Coronary artery (tissue), 2 donors: ENCODE measurements at regions not wholly inside any gene's neighbourhood (a gene's known extent, or its start where the extent isn't known, plus 50 kb on each side); places are given as distances from the start of the nearest gene placed in this dataset.
A peak's percentile ranks its signal among the peaks of the same experiment; 100 is the strongest.

Experiments used
- DNase-seq: peaks from one replicate; pipeline ENCODE4 v3.0.0-alpha.2; 2017; ENCODE audit warnings: low spot score
- H3K27ac ChIP-seq, 2 donors: fragments of 200-600 bp; sonication (generic); one replicate each; pipeline ENCODE4 v1.5.1; 2016 to 2019
- H3K4me3 ChIP-seq: fragments of 200-600 bp; sonication (generic); 2 replicates; pipeline ENCODE4 v1.5.1; 2016; ENCODE audit warnings: mild to moderate bottlenecking, moderate library complexity
- TF ChIP-seq, protein P1 (sequence below): fragments of 200-600 bp; sonication (generic); IDR thresholded peaks from one replicate; pipeline ENCODE4 v1.5.1; 2019; ENCODE audit warnings: antibody characterized with exemption

DNA sequence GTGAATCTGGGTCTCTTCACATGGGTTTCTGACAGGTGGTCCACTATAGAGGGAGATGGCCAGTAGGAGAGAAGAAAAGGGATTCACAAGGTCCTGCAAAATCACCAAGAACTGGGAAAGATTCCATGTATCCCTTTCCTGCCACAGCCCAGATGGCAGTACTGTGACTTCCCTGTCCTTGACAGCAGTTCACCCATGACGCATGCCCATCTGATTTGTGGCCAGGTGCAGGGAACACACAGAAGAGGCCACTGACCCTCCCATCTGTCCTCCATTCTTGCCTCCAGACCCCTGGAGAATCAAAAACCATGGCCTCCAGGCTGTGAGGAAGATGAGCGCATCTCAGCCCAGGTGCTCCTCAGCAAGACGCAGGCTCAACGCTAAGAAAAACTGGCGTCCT lies 183.1 kb upstream of the RREB1 start:
- TF ChIP-seq, protein P1, sequence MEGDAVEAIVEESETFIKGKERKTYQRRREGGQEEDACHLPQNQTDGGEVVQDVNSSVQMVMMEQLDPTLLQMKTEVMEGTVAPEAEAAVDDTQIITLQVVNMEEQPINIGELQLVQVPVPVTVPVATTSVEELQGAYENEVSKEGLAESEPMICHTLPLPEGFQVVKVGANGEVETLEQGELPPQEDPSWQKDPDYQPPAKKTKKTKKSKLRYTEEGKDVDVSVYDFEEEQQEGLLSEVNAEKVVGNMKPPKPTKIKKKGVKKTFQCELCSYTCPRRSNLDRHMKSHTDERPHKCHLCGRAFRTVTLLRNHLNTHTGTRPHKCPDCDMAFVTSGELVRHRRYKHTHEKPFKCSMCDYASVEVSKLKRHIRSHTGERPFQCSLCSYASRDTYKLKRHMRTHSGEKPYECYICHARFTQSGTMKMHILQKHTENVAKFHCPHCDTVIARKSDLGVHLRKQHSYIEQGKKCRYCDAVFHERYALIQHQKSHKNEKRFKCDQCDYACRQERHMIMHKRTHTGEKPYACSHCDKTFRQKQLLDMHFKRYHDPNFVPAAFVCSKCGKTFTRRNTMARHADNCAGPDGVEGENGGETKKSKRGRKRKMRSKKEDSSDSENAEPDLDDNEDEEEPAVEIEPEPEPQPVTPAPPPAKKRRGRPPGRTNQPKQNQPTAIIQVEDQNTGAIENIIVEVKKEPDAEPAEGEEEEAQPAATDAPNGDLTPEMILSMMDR = no peak
- Histone ChIP-seq H3K4me3 (no peak overlapping the region), H3K27ac (no peak overlapping the region)
- no peak for DNase-seq

DNA sequence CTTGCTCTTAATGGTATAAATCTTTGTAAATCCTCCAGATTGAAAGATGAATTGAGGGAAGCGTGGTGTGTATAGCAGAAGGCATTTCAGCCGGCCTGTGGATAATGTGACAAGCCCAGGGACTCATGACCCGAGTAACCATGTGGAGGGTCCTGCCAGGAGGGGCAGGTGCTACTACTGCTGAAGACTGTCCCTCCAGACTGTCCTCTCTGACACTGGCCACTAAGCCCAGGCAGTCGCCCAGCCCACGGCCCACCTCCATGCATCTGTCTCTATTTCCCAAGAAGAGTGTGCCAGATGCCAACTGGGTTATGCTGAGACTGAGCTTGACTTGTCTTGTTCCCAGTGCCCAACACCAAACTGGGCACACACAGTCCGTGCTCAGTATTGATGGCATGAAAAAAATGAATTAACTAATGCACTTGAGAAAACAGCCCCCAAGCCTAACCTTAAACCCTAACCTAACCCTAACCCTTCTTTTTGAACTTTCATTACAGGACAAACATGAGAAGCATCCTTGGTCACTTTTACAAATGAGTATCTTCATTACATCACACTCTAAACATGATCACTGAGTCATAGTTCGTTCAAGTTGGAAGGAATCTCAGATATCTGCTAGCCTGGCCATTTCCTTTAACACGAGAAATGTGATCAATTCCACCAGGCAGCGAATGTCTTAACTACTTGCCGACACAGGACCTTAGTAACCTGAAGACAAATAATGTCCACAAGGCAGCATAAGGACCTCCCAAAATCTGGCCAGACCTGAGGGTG lies 182.2 kb upstream of the RREB1 start:
- TF ChIP-seq, protein P1 = no peak
- no peak overlapping the region for H3K27ac ChIP-seq
- DNase-seq = no peak
- H3K4me3 ChIP-seq = no peak overlapping the region

DNA sequence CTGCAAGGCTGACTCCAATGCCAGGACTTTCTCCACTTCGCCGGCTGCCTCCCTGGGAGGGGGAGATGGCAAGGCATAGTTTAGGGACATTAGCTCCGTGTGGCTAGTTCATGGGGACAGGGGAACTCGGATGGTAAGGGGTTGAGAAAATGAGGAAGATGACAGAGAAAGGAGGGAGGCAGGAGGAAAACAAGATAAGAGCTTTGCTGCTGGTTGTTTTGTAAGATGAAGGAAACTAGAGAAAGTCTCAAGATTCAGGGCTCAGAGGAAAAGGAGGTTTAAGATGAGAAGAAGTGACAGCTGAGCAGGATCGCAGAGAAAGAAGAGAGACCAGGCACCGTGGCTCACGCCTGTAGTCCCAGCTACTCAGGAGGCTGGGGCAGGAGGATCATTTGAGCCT lies 180.9 kb upstream of the RREB1 start:
- H3K27ac ChIP-seq = no peak overlapping the region
- DNase-seq = no peak
- no peak overlapping the region for H3K4me3 ChIP-seq
- TF ChIP-seq, protein P1 = no peak

DNA sequence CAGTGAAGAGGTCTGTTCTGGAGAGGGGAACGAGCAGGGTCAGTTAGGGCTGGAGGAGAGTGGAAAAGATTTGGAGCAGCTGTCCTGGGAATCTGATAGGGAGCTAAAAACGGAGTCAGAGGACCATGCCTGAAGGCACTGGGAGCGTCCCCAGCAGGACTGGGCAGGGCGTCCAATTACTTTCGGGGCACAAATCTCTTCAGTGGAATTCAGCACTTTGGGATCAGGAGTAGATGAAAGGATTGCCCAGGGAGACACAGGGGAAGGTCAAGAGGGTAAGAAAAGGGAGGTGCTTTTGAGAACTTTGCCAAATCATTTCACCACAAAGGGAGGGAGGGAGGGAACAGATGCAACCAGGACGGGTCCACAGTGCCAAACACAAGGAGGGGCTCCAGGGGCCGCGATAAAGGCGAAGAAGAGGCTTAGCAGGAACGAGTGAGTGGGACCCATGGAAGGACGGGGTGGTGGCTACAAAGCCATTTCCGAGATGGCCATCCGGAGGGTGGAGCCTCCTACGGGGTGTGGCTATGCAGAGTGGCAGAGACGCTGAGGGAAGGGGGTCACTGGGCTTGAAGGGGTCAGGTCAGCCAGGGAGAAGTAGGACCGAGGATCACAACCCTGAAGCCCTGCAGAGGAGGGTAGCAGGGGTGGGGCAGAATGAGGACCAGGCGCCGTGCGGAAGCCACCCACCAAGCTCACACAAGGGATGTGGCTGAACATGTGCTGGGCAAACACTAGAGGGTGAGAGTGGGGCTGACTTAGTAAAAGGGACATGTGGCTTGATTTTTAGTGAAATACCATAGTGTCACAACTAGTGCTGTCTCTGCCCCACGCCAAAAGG lies 180.0 kb upstream of the RREB1 start:
- Histone ChIP-seq H3K4me3 (peak overlapping the region; percentile 44), H3K27ac (peak overlapping the region in 1 of 2 donors; percentile 32)
- DNase-seq = no peak
- TF ChIP-seq, protein P1 = no peak

DNA sequence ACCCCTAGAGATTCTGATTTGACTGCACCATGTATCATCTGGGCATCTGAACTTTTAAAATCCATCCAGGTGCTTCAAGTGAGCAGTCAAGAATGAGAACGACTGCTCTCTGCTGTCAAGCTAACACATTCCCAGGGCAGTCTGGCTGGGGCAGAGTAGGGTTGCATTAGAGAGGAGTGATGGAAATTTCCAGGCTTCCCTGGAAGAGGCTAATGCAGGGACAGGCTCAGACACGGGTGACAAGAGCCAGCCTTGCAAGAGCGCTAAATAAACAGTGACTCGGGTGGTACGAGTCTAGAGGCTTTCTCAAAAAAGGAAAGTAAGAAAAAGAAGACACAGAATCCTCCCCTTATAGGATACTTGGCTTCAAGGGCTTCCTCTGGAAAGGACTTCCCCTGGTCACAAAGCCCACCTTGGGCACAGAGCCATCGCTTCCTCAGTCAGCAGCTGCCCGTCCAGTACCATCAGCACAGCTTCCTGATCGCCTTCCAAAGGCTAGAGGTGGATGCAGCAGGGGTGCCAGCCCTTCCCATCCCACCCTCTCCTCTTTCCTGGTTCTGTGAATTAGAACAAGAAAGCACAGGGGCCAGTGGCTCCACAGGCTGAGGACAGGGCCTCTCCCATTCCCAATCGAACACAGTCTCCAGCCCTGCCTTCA lies 177.4 kb upstream of the RREB1 start:
- DNase-seq = no peak
- TF ChIP-seq, protein P1 = no peak
- no peak overlapping the region for H3K27ac ChIP-seq
- no peak overlapping the region for H3K4me3 ChIP-seq

DNA sequence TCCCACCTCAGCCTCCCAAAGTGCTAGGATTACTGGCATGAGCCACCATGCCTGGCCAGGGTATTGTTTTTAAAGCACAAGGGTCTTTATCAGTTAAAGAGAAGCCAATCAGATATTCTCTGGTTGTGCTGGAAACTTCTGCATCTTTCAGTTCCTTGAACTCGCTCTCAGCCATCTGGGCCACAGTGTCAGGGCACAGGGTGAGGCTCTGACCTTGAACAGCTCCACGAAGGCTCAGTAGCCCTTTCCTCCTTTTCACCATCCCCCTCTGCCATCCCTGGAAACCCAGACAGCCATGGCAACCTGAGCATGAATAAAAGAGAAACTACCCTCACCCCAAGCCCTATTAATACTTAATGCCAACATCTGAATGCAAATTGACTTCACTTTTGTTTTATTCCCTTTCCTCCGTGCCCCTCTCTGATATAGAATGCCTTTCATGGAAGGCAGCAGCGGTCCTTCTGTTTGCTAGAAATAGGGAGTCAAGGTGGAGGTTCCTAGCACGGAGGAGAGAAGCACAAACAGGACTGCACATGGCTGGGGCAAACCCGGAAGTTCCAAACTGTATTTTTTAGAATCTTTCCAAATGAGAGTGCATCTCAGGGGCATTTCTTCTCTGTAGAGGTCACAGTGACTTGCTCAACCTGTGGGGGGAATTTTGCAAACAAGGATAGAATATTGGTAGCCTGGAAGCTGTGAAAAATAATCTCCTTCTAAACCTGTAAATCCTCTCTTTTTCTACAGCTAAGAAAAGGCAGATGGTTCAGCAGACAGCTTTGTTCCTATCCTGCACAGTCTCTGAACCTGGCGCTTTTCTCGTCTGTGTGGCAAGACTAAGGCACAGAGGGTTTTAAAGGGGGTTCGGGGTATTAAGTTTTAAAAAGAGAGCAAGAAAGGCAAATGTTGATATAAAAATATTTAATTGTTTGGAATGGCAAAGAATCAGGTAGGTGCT lies 176.4 kb upstream of the RREB1 start:
- H3K27ac ChIP-seq = no peak overlapping the region
- no peak overlapping the region for H3K4me3 ChIP-seq
- TF ChIP-seq, protein P1 = no peak
- DNase-seq = no peak
